ENCODE measurements at regions not wholly inside any gene's neighbourhood (a gene's known extent, or its start where the extent isn't known, plus 50 kb on each side); places are given as distances from the start of the nearest gene placed in this dataset.

DNA sequence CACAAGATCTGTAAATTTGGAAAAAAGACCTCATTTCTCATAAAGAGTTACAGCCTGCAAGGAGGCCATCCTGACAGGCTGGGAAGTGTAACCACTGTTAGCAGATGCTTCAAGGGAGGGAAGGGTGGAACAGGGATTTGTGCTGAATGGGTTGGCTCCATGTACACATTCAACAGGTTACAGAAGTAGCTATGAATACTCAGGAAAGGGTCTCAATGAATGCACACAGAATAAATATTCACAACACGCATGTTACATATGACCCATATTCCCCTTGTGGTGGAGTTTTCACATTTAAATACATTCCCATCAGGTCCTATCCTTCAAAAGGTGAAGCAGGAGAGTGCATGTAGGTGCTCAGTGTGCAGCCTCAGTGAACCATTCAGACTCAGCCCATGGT is 316.4 kb upstream of the COBL start:
- 92 to 96% methylated on average over 1 of the region's 1 CpG for WGBS, 2 donors
- DNase-seq = no peak
- intact Hi-C loops (cut with DNase I; ENCODE audit: low total_unique reads) = no loop called here
- no peak overlapping the region for H3K27ac ChIP-seq
- no peaks in the 10 kb centered on the region for H3K4me1 ChIP-seq
- TF ChIP-seq POLR2A (IDR thresholded peaks at IDR 0.05) = no peak
- TF ChIP-seq, protein P1, sequence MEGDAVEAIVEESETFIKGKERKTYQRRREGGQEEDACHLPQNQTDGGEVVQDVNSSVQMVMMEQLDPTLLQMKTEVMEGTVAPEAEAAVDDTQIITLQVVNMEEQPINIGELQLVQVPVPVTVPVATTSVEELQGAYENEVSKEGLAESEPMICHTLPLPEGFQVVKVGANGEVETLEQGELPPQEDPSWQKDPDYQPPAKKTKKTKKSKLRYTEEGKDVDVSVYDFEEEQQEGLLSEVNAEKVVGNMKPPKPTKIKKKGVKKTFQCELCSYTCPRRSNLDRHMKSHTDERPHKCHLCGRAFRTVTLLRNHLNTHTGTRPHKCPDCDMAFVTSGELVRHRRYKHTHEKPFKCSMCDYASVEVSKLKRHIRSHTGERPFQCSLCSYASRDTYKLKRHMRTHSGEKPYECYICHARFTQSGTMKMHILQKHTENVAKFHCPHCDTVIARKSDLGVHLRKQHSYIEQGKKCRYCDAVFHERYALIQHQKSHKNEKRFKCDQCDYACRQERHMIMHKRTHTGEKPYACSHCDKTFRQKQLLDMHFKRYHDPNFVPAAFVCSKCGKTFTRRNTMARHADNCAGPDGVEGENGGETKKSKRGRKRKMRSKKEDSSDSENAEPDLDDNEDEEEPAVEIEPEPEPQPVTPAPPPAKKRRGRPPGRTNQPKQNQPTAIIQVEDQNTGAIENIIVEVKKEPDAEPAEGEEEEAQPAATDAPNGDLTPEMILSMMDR (IDR thresholded peaks at IDR 0.05) = no peak
- no peaks in the 10 kb centered on the region for H3K27me3 ChIP-seq
- H3K9me3 ChIP-seq = no peaks in the 10 kb centered on the region
- no peak overlapping the region for H3K4me3 ChIP-seq
- no peaks in the 10 kb centered on the region for H3K36me3 ChIP-seq (ENCODE audit: low read depth, missing control alignments)

DNA sequence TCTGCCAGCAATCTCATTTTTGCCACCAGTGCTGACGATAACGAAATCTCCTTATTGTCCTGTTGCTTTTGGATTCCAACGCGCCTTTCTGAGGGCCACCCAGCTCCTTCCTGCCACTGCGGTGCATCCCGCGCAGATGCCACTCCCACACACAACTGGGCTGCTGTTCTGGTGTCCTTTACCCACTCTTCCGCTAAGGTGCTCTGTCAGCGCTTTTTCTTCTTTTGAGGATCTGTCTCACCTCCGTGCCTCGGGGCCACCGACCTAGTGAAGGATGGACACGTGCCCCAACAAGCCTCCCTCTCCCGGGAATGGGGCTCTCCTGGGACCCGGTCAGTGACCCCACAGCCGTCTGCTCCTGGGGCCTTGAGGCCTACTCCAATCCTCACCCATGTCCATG is 314.3 kb upstream of the COBL start:
- DNase-seq = no peak
- no peak overlapping the region for H3K27ac ChIP-seq
- WGBS, 2 donors = 91 to 93% methylated on average over 16 of the region's 16 CpGs

DNA sequence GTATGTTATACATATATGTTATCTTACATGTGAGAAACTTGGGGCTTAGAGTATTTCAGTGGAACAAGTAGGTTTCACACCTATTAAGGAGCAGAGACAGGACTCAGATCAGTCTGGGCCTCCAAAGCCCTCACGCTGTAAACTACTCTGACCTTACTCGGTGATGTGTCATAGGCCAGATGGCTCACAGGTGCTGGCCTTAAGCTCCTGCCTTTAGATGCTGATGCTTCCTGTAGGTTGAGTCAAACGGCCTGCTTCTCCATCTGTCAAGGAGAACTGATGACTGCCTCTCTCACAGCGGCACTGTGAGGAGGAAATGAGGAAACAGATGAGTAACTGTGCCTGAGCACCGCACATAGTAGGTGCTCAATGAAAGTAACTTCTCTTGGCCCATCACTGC is 312.6 kb upstream of the COBL start:
- 83 to 93% methylated on average over 5 of the region's 5 CpGs for WGBS, 2 donors
- no peaks in the 10 kb centered on the region for H3K27me3 ChIP-seq
- DNase-seq = no peak

More for the DNA sequence above, 314.3 kb upstream of the COBL start:
- no peaks in the 10 kb centered on the region for H3K27me3 ChIP-seq
- H3K9me3 ChIP-seq = no peaks in the 10 kb centered on the region
- no peak overlapping the region for H3K4me3 ChIP-seq
- no peaks in the 10 kb centered on the region for H3K36me3 ChIP-seq (ENCODE audit: low read depth, missing control alignments)
- H3K4me1 ChIP-seq = no peaks in the 10 kb centered on the region
- intact Hi-C loops (cut with DNase I; ENCODE audit: low total_unique reads) = no loop called here
- TF ChIP-seq, protein P1 (IDR thresholded peaks at IDR 0.05) = no peak
- TF ChIP-seq POLR2A (IDR thresholded peaks at IDR 0.05) = no peak

DNA sequence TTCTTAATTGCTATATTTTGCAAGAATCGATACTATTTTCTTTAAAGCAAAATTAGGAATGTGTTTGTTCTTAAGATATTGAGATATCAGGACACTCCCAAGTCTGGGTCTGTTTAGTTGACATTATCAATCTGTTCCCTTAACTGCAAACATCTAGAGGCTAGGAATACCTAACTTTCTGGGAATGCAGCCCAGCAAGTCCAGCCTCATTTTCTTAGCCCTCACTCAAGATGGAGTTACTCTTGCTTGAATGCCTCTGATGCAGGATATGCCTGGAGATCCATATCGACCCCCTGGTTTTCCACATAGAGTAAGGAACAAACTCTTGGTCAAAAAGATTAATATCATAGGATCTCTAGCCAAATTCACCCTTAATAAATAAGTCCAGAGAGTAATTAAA is 305.3 kb upstream of the COBL start:
- no peak overlapping the region for H3K27ac ChIP-seq
- no peaks in the 10 kb centered on the region for H3K27me3 ChIP-seq
- H3K36me3 ChIP-seq (ENCODE audit: low read depth, missing control alignments) = no peaks in the 10 kb centered on the region
- H3K4me3 ChIP-seq = no peak overlapping the region
- no peaks in the 10 kb centered on the region for H3K4me1 ChIP-seq
- TF ChIP-seq POLR2A (IDR thresholded peaks at IDR 0.05) = no peak
- TF ChIP-seq, protein P1 (IDR thresholded peaks at IDR 0.05) = no peak
- intact Hi-C loops (cut with DNase I; ENCODE audit: low total_unique reads) = no loop called here
- no peaks in the 10 kb centered on the region for H3K9me3 ChIP-seq
- DNase-seq = no peak
- WGBS, 2 donors = 80 to 90% methylated on average over 2 of the region's 2 CpGs

More for the DNA sequence above, 312.6 kb upstream of the COBL start:
- H3K4me3 ChIP-seq = no peak overlapping the region
- no peaks in the 10 kb centered on the region for H3K36me3 ChIP-seq (ENCODE audit: low read depth, missing control alignments)
- no peak for TF ChIP-seq POLR2A (IDR thresholded peaks at IDR 0.05)
- TF ChIP-seq, protein P1 (IDR thresholded peaks at IDR 0.05) = no peak
- no peaks in the 10 kb centered on the region for H3K9me3 ChIP-seq
- no peaks in the 10 kb centered on the region for H3K4me1 ChIP-seq
- H3K27ac ChIP-seq = no peak overlapping the region
- intact Hi-C loops (cut with DNase I; ENCODE audit: low total_unique reads) = no loop called here

DNA sequence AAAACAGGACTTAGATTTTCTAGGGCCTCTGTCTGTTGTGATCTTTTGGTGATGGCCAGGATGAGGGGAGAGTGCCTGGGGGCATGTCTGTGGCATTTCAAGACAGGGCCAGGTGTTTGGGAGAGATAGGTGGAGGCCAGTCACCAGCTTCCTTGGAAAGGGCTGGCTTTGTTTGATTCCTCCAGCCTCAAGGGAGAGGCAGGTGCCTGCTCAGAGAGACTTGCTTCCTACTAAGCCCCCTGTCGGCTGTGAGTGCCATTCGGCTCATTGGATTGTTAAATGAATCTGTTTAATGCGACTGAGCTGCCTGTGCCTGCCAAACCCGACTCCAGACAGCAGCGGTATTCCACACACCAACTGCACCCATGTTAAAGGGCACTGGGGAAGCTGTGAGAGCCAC is 304.1 kb upstream of the COBL start:
- H3K27me3 ChIP-seq = no peaks in the 10 kb centered on the region
- TF ChIP-seq, protein P1 (IDR thresholded peaks at IDR 0.05) = no peak
- no peak for TF ChIP-seq POLR2A (IDR thresholded peaks at IDR 0.05)
- H3K4me1 ChIP-seq = no peaks in the 10 kb centered on the region
- H3K9me3 ChIP-seq = no peaks in the 10 kb centered on the region
- 71 to 83% methylated on average over 5 of the region's 5 CpGs for WGBS, 2 donors
- no peak for DNase-seq
- no peak overlapping the region for H3K27ac ChIP-seq
- intact Hi-C loops (cut with DNase I; ENCODE audit: low total_unique reads) = no loop called here
- H3K4me3 ChIP-seq = no peak overlapping the region
- H3K36me3 ChIP-seq (ENCODE audit: low read depth, missing control alignments) = no peaks in the 10 kb centered on the region

All from testis (tissue), 2 donors.